Neural cell (in vitro differentiated cells): ENCODE measurements at regions not wholly inside any gene's neighbourhood (a gene's known extent, or its start where the extent isn't known, plus 50 kb on each side); places are given as distances from the start of the nearest gene placed in this dataset.

Experiments
- H2AFZ ChIP-seq: fragments of 200-600, 300-800 bp; sonication (generic), shearing (Covaris generic); 2 replicates; pipeline ENCODE4 v1.6.0; 2014; ENCODE audit warnings: low read depth, mild to moderate bottlenecking, antibody characterized with exemption, low read length, moderate library complexity
- H3F3A ChIP-seq: fragments of 200-600 bp; shearing (Covaris generic); 2 replicates; pipeline ENCODE4 v1.6.1; 2016; ENCODE audit warnings: mild to moderate bottlenecking, moderate library complexity, mixed read lengths, antibody characterized with exemption, low read length; ENCODE audit not compliant: insufficient read depth, poor library complexity, severe bottlenecking
- H3K27ac ChIP-seq: fragments of 200-600, 300-800 bp; sonication (generic), shearing (Covaris generic); 2 replicates; pipeline ENCODE4 v1.5.1; 2014; ENCODE audit warnings: mild to moderate bottlenecking, low read length, moderate library complexity
- H3K27me3 ChIP-seq: fragments of 300-800, 200-600 bp; sonication (generic), shearing (Covaris generic); 2 replicates; pipeline ENCODE4 v1.6.0; 2014; ENCODE audit warnings: mild to moderate bottlenecking, low read depth, low read length, moderate library complexity; ENCODE audit not compliant: insufficient read depth
- H3K36me3 ChIP-seq: fragments of 300-800, 200-600 bp; sonication (generic), shearing (Covaris generic); 2 replicates; pipeline ENCODE4 v1.5.1; 2014; ENCODE audit warnings: mild to moderate bottlenecking, antibody characterized with exemption, low read length, moderate library complexity; ENCODE audit not compliant: insufficient read depth
- H3K4me2 ChIP-seq: fragments of 300-800, 200-600 bp; sonication (generic), shearing (Covaris generic); 2 replicates; pipeline ENCODE4 v1.6.0; 2014; ENCODE audit warnings: mild to moderate bottlenecking, low read length
- H3K4me3 ChIP-seq: fragments of 300-800, 200-600 bp; sonication (generic), shearing (Covaris generic); 2 replicates; pipeline ENCODE4 v1.5.1; 2014; ENCODE audit warnings: mild to moderate bottlenecking, low read length, moderate library complexity
- H3K79me2 ChIP-seq: fragments of 200-600 bp; shearing (Covaris generic); replicated peaks from 2 replicates; pipeline ENCODE4 v1.6.0; 2014; ENCODE audit warnings: mild to moderate bottlenecking, low read length, moderate library complexity; ENCODE audit not compliant: insufficient read depth
- H3K9ac ChIP-seq: fragments of 300-800, 200-600 bp; sonication (generic), shearing (Covaris generic); 2 replicates; pipeline ENCODE4 v1.6.1; 2016; ENCODE audit warnings: mild to moderate bottlenecking, low read length, mixed read lengths
- H3K9me2 ChIP-seq: fragments of 200-600 bp; shearing (Covaris generic); 2 replicates; pipeline ENCODE4 v1.6.1; 2016; ENCODE audit warnings: mild to moderate bottlenecking, low read length, mixed read lengths; ENCODE audit not compliant: insufficient read depth
- H3K9me3 ChIP-seq: fragments of 200-600, 300-800 bp; sonication (generic), shearing (Covaris generic); 2 replicates; pipeline ENCODE4 v1.6.1; 2016; ENCODE audit warnings: mild to moderate bottlenecking, mixed run types, low read length, moderate library complexity, mixed read lengths
- H4K20me1 ChIP-seq: fragments of 200-600 bp; shearing (Covaris generic); 2 replicates; pipeline ENCODE4 v1.6.1; 2016; ENCODE audit warnings: mild to moderate bottlenecking, mixed run types; ENCODE audit not compliant: insufficient read depth
- CTCF ChIP-seq: fragments of 450-650 bp; IDR thresholded peaks from 2 replicates; pipeline ENCODE4 v1.5.1; 2014; ENCODE audit warnings: antibody characterized with exemption, mild to moderate bottlenecking, moderate library complexity; ENCODE audit not compliant: poor library complexity, severe bottlenecking
- EP300 ChIP-seq: fragments of 450-650 bp; conservative IDR thresholded peaks from 2 replicates; pipeline ENCODE4 v1.6.1; 2014; ENCODE audit warnings: antibody characterized with exemption, mild to moderate bottlenecking, moderate library complexity; ENCODE audit not compliant: poor library complexity, severe bottlenecking
- EZH2 ChIP-seq: fragments of 200-600, 300-800 bp; shearing (Covaris generic), sonication (generic); IDR thresholded peaks from 2 replicates; pipeline ENCODE4 v1.6.1; 2014; ENCODE audit warnings: antibody characterized with exemption, low read length, borderline replicate concordance, mild to moderate bottlenecking; ENCODE audit not compliant: insufficient read depth, poor library complexity, severe bottlenecking
- MXI1 ChIP-seq: fragments of 450-650 bp; conservative IDR thresholded peaks from 2 replicates; pipeline ENCODE4 v1.6.1; 2014; ENCODE audit warnings: antibody characterized with exemption, mild to moderate bottlenecking; ENCODE audit not compliant: poor library complexity, severe bottlenecking
- POLR2AphosphoS5 ChIP-seq: IDR thresholded peaks from 2 replicates; pipeline ENCODE4 v1.6.1; 2012
- RAD21 ChIP-seq: fragments of 450-650 bp; conservative IDR thresholded peaks from 2 replicates; pipeline ENCODE4 v1.6.1; 2014; ENCODE audit warnings: antibody characterized with exemption, mild to moderate bottlenecking, moderate library complexity
- REST ChIP-seq: IDR thresholded peaks from 2 replicates; pipeline ENCODE4 v1.6.1; 2012; ENCODE audit warnings: borderline replicate concordance
- SMC3 ChIP-seq: fragments of 450-650 bp; conservative IDR thresholded peaks from 2 replicates; pipeline ENCODE4 v1.6.1; 2014; ENCODE audit warnings: antibody characterized with exemption, mild to moderate bottlenecking, moderate library complexity; ENCODE audit not compliant: poor library complexity
- TAF1 ChIP-seq: IDR thresholded peaks from 2 replicates; pipeline ENCODE4 v1.6.1; 2012; ENCODE audit warnings: low read depth

GRCh38 chr3:14301558-14301957 is 100.8 kb upstream of the SLC6A6 start:
- Histone ChIP-seq H3K4me2 (no peak overlapping the region), H3K9me2 (no peaks in the 10 kb centered on the region), H3K4me3 (no peak overlapping the region), H4K20me1 (no peaks in the 10 kb centered on the region), H3K9me3 (no peaks in the 10 kb centered on the region), H3K27me3 (no peaks in the 10 kb centered on the region), H2AFZ (no peak overlapping the region), H3K27ac (no peak overlapping the region), H3K79me2 (no peaks in the 10 kb centered on the region), H3K9ac (no peak overlapping the region), H3K36me3 (no peaks in the 10 kb centered on the region), H3F3A (no peaks in the 10 kb centered on the region)
- TF ChIP-seq TAF1 = no peak
- no peak for TF ChIP-seq EZH2

GRCh38 chr3:14303336-14304100 is 98.9 kb upstream of the SLC6A6 start:
- no peak for TF ChIP-seq CTCF
- no peak for TF ChIP-seq EP300
- TF ChIP-seq SMC3 = no peak
- no peak for TF ChIP-seq POLR2AphosphoS5
- TF ChIP-seq REST = no peak
- TF ChIP-seq RAD21 = no peak
- no peak for TF ChIP-seq TAF1
- no peak for TF ChIP-seq MXI1
- no peak for TF ChIP-seq EZH2
- H3K9me2 ChIP-seq = no peaks in the 10 kb centered on the region
- H4K20me1 ChIP-seq = no peaks in the 10 kb centered on the region
- no peak overlapping the region for H3K4me2 ChIP-seq
- no peaks in the 10 kb centered on the region for H3K36me3 ChIP-seq
- no peaks in the 10 kb centered on the region for H3K27me3 ChIP-seq
- H3F3A ChIP-seq = no peaks in the 10 kb centered on the region
- H3K27ac ChIP-seq = no peak overlapping the region
- no peaks in the 10 kb centered on the region for H3K79me2 ChIP-seq
- H3K9me3 ChIP-seq = no peaks in the 10 kb centered on the region
- no peak overlapping the region for H3K4me3 ChIP-seq
- no peak overlapping the region for H3K9ac ChIP-seq
- no peak overlapping the region for H2AFZ ChIP-seq
